Stimulated activated CD4-positive, alpha-beta T cell treated with anti-CD3 and anti-CD28 coated beads, TNF-alpha, amount 100 ng/mL, for 1 hour (primary cell): ENCODE measurements at regions not wholly inside any gene's neighbourhood (a gene's known extent, or its start where the extent isn't known, plus 50 kb on each side); places are given as distances from the start of the nearest gene placed in this dataset.
"Not testable (repeated sequence)": the region's sequence is repeated elsewhere in the genome, so short reads cannot be mapped to it uniquely, and the experiment has no call there.

Source experiments
- DNase-seq, 3 donors: peaks; one replicate each; pipeline ENCODE4 v3.0.0-alpha.2; 2020; ENCODE audit warnings: low read depth in 3 of 3, low spot score in 1 of 3

DNA sequence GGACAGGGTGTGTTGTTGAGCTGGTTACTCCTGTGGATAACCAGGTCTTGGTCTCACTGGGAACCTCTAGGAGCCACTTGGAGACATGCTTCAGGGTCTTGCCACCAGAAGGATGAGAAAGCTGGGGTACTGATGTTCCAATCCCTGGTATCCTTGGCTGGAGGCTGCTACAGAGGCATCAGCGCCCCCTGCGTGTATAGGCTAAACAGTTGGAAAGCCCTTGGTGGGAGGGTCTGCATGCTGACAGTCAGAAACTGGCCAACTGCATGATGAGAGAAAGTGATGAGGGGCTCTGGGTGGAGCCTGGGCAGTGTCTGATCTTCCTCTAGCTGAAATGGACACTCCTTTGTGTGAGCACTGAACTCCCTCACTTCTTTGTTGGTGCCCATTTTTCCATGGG, 536.9 kb downstream of the XYLT1 start:
- DNase-seq: no peak

DNA sequence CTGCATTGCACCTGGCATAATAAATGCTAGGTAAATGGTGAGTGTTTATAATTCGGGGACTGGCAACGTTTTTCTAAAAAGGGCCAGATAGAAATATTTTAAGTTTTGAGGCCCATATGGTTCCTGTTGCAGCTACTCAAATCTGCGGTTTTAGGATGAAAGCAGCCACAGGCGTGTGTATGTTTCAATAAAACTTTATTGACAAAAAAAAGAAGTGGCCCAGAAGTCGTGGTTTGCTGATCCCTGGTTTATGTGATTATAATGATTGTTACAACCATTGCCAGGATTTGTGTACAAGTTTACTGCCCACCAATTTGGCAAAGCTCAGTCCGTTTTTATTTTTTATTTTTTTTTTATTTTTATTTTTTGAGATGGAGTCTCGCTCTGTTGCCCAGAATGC, 536.1 kb downstream of the XYLT1 start:
- no peak for DNase-seq

DNA sequence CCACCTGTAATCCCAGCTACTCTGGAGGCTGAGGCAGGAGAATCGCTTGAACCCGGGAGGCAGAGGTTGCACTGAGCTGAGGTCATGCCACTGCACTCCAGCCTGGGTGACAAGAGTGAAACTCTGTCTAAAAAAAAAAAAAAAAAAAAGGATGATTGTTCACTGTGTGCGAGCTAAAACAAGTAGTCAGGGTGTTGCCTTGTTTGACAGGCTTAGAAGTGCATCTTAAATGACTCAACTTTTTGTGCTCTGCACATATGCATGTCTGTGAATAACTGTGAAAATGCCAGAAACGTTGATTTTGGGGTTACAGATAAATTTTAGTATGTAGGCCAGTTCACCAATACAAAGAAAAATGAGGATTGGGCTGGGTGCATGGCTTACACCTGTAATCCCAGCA, 534.9 kb downstream of the XYLT1 start:
- DNase-seq: not testable (repeated sequence)

DNA sequence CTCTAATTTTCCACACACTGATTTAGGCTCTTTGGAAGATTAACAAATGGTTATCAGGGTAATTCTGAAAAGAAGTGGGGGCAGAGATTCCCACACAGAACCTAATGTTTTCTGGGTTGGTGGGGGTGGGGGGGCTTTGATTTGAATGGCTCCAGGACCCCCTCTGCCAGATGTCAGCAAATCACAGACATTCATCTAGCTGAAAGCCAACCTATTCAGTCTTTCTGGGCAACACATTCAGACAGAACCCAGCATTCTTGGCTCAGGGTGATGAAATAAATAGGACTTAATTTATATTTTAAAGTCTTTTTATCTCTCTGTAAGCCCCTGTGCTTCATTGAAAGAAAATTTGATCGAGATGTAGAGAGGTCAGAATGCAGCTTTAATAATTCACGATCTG, 533.2 kb downstream of the XYLT1 start:
- no peak for DNase-seq

DNA sequence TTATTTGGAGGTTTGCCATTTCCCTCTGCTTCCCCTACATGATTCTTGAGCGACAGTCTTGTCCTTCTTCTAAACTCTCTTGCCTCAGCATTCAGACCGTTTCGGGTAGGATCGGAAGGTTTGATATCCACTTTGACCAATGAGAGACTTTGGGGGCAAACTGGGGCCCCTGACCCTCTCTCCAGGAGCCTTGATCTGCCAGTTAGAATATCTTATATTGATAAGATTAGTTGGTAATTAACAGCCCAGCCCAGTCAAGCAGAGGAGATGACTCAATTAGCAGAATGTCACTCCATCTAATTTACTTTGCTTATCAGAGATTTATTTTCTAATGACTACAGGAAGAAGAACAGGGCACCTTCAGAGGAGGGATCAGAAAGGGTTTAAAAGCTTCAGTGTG, 532.8 kb downstream of the XYLT1 start:
- DNase-seq: no peak

DNA sequence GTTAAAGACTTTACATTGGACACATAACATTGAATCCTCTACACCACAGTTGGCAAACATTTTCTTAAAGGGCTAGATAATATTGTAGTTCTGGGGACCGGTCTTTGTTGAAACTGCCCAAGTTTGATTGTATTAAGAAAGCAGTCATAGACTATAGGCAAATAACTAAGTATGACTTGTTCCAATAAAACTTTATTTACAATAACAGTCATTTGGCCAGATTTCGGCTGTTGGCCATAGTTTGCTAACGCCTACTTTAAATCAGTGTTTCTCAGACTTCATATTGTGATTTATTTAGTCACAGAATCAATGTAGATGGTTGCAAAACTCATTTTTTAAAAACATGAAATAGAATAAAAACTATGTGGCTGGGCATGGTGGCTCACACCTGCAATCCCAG, 531.8 kb downstream of the XYLT1 start:
- DNase-seq: no peak

DNA sequence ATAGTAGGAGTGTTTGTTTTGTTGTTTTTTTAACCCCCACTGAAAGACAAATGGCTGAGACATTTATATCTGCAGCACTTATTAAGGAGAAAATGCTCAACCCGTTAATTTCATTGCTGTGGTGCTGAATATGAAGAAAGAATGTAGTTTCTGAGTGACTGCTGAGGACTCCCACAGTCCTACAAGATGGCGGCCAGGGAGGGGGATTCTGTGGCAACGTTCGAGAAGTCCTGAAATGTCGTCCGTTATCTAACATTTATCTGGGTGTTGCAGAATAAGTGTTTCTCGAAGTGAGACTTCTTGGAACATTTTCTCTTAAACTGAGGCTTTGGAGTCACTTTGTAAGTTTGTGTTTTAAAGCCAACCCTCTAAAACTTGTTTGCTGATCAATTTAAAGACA, 530.4 kb downstream of the XYLT1 start:
- no peak for DNase-seq

DNA sequence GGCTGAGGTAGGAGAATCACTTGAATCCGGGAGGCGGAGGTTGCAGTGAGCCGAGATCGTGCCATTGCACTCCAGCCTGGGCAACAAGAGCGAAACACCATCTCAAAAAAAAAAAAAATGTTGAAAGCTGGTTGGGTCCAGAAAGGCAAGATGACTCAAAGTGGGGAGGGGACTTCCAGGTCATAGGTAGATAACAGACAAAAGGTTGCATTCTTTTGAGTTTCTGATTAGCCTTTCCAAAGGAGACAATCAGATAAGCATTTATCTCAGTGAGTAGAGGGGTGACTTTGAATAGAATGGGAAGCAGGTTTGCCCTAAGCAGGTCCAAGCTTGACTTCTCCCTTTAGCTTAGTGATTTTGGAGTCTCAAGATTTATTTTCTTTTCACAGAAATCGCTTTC, 527.9 kb downstream of the XYLT1 start:
- not testable (repeated sequence) for DNase-seq

DNA sequence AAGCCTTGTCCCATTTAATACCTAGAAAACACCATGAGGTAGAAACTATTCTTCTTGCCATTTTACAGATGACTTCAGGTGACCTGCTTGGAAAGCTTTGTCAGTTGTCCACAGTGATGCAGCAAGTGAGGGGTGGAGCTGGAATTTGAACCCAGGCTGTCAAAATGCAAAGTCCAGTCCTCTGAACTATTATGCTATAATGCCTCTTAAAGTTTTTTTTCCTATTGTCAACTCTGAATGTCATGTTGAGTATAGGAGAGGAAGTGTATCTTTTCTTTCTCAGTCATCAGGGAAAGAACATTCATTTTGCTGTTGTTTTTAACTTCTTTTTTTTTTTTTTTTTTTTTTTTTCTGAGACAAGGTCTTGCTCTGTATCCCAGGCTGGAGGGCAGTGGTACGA, 525.6 kb downstream of the XYLT1 start:
- DNase-seq: no peak

DNA sequence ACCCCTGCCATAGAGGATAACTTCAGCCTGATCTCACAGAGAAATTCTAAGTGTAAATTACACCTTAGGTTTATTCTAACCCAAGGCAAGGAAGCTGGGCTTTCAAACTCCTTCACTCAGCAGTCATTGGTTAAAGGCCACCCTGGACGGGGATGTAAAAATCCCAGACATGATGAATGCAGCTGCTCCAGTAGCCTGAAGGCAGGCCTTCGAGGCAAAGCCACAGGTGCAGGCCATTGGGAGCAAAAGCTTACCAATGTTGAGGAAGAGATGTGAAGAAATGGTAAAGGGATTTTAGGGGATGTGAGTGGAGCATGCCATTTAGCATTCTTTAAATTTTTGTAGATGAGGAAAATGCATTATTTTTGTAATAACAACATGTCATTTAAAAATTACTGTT, 514.4 kb downstream of the XYLT1 start:
- no peak for DNase-seq

DNA sequence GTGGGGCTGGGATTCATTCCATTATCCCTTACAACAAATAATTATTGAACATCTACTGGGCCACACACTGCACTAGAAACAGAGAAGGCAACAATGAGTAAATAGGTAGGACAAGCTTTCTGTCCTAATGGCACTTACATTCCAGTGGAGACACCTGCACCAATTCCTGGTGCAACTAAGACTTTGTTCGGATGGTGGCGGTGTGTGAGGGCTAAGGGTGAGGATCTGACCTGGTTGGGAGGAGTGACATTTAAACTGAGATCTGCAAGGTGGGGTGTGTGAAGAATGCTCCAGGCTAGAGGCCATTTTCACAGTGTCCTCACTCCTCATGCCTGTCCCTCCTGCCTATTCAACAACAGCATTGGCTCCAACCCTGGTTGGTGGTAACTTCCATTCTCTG, 510.0 kb downstream of the XYLT1 start:
- DNase-seq: no peak

DNA sequence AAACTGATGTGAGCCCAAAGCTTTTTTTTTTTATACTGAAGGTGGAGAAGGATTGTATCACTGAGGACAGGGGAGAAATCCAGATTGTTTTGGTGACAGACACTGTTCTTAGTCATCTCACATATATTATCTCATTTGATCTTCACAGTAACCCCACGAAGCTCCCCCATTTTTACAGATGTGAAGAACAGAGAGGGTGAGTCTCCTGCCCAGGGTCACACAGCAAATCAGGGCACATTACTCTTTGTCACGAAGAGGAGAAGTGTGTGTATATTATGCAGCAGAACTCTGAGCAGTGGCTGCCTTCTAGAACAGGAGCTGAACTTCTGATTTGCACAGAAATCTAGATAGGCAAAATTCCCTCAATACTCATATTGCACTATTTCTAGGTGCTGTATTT, 504.3 kb downstream of the XYLT1 start:
- no peak for DNase-seq

DNA sequence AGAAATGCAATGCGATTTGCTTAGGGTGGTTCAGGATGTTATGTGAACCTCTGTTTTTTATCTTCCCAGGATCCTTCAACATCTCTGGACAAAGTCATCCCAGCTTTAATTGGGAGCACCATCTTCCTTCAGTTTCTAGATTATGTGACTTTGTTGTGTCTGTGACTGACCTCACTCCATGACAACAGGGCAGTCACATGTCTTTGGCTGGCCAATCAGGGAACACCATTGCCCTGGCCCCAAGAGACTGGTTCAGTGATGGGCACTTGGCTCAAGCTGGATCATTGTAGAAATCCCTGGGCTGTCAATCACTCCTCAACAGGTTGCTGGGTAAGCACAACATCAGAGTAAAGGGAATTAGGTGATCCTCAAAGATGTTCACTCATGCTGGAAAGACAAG, 499.7 kb downstream of the XYLT1 start:
- no peak for DNase-seq

DNA sequence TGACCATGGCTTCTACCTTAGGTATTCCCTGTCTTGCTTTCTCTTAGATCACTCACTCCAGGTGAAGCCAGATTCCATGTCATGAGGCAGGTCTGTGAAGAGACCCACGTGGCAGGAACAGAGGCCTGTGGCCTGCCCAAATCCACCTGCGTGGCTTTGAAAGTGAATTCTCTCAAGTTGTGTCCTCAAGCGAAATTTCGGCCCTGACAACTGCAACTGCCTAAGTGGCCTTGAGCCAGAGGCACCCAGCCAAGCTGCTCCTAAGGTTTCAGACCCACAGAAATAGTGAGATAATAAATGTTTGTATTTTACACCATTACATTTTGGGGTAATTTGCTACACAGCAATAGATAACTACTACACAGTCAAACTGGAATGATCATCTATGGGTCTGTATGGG, 497.9 kb downstream of the XYLT1 start:
- DNase-seq: no peak

DNA sequence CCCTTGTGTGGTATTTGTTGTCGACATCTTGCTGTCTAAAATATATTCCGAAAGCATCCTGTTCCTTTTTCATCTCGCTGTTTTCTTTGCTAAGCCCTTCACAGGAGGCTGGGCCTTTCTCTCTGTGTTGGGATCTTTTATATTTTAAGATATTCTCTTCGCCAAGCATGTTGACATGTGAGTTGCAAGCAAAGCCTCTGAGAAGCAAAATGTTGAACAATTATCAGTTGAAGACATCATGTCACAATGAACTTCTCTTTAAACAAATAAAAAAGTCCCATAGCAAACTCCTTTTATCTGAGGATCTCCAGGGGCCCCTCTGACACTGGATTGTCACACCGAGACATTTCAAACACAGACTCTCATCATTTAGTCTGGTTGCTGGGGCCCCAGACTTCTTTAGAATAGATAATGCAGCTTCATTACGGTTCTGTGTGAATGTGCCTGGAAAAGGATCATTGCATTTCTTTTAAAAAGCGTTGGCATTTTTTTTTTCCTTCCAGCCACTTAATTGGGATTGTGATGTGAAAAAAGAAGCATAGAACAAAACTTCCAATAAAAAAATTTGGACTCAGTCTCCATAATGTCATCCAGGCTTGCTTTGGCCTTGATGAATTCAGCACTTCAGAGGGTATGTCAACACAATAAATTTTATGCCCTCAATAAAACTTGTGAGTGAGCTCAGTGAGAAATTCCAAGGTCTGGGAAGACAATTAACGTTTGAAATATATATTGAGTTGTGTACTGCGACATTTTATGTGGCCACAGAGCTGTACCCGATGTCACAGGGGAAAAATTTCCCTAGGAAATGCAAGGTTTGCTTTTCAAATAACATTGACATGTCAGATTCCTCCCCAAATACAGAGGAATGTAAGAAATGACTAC, 496.8 kb downstream of the XYLT1 start:
- DNase-seq: no peak

DNA sequence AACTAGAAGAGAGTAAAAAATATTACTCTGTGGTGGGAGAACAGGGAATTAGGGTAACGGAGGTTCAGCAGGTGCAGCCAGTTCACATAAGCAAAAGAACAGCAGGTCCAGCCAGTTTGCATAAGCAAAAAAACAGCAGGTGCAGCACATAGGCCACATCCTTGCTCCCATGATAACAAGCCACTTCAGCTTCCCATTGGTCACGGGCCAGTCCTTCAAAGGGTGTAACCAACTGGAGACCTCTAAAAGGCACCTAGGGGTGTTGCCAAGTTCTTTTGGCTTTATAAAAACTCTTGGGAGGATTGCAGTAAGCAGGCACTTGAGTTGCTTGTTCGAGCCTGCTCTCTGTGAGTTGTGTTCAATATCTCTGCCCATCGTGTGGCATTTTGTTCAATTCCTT, 488.1 kb downstream of the XYLT1 start:
- no peak for DNase-seq

DNA sequence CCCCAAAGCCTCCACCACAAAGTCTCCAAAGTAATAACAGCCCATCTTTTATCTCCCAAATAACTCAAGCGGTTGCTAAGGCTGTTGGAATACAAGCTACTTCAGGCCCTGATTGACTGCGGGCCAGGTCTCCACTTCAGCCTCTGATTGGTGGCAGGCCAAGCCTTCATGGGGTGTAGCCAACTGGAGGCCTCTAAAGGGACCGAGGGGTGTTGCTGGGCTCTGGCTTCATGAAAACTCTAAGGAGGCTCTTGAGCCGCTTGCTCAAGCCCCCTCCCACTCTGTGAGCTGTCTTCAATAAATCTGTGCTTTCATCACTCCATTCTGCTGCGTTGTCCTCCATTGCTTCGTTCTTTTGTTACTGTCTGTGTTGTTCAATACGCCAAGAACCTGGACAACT, 487.2 kb downstream of the XYLT1 start:
- DNase-seq: no peak

DNA sequence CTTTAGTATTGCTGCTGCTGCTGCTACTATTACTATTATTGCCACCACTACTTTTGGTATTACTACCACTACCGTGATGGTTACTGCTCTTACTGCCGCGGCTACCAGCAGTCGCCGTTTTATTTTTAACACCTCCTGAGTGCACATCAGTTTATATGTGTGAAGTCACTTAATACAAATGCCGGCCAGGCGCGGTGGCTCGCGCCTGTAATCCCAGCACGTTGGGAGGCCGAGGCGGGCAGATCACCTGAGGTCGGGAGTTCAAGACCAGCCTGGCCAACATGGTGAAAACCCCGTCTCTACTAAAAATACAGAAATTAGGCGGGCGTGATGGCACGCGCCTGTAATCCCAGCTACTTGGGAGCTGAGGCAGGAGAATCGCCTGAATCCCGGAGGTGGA, 486.7 kb downstream of the XYLT1 start:
- DNase-seq: not testable (repeated sequence)

DNA sequence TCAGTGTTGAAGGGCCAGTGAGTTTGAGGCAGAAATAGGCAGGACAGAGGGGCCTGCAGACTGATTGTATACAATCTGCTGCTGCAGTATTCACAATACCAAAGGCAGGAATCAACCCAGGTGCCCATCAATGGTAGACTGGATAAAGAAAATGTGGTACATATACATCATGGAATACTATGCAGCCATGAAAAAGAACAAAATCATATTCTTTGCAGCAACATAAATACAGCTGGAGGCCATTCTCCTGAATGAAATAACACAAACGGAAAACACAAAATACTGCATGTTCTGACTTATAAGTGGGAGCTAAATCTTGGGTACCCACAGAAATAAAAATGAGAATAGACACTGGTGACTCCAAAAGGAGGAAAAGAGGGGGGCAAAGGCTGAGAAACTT, 485.1 kb downstream of the XYLT1 start:
- DNase-seq: no peak

DNA sequence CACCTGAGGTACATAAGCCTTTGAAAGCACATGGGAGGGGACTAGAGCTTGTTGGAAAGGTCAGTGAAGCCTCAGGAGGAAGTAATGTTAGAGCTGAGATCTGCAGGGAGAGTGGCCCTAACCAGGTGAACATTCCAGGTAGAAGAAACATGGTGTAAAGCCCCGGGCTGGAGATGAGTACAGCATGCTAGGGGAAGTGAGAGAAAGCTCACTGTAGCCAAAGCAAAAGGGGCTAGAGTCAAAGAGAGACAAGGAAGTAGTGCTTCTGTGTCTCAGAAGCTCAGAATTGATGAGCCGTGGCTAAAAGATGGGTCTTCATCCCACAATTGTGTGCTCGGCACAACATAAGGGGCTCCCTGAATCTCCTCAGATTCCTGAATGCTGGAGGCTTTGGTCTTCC, 481.8 kb downstream of the XYLT1 start:
- DNase-seq: no peak

DNA sequence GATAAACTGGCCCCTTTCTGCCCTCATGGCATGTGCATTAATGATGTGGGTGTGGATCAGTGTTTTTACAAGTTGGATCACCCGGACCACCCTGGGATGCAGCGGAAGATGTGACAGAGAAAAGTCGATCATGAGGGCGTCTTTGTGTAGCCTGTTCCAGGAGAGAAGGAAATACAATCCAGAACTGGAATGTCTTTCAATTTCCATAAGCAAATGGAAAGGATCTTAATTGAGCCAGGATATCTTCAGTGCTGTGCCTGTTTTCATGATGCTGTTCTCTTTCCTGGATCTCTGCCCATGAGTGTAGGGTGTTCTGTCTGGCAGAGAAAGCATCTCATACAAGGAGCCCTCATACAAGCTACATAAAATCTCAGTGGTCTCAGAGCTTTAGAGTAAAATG, 481.4 kb downstream of the XYLT1 start:
- DNase-seq: no peak

DNA sequence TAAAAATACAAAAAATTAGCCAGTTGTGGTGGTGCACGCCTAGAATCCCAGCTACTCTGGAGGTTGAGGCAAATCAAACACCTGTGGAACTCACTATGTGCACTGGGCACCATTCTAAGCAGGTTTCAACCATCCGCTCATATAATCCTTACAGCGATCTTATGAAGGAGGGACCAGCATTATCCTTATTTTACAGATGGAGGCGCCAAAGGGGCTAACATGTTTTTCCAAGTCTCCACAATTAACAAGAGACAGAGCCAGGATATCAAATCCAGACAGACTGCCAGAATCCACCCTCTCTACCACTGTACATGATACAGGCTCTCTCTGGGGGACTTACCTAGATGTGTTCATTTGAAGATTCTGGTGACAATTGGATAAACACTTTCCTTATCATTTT, 479.0 kb downstream of the XYLT1 start:
- no peak for DNase-seq

DNA sequence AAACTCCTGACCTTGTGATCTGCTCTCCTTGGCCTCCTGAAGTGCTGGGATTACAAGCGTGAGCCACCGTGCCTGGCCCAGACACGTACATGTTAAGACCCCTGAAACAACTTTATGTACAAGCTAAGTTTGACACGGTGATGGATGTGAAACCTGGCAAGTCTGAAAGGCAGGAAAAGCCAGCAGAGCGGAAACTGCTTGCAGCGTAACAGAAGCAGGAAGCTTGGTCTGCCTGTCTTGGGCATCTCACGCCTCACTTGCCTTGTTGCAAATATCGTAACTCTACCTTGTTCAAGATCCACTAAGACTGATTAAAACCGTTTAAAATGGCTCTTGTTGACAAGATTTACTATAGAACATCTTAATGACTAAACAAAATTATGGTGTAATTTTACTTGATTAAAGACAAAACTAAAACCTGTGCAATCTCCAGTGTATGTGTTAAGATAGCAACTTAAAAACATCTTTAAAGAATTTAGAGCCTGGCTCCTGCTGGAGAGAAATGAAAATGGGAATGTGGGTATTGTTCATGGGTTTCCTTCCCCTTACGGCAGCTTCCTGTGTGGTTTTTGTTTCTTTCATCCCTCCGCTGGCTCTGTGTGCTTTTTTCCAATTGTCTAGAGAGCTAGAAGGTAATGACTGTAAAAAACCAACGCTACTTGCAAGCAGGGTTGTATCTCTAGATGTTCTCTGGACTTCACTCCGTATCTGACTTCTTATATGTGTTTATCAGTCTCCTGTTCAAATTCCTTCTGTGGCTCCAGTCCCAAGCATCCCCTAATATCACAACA, 477.6 kb downstream of the XYLT1 start:
- no peak for DNase-seq
